Esophagus (tissue), 2 donors: ENCODE measurements at regions not wholly inside any gene's neighbourhood (a gene's known extent, or its start where the extent isn't known, plus 50 kb on each side); places are given as distances from the start of the nearest gene placed in this dataset.

Source experiments
- H3K27ac ChIP-seq, 2 donors: one replicate each; pipeline ENCODE4 v1.5.1; 2013; ENCODE audit warnings: low read depth in 2 of 2, mild to moderate bottlenecking in 2 of 2, inconsistent platforms in 1 of 2, low read length in 1 of 2, moderate library complexity in 1 of 2
- H3K27me3 ChIP-seq, 2 donors: one replicate each; pipeline ENCODE4 v1.6.1; 2013; ENCODE audit warnings: low read length in 2 of 2, control low read depth in 1 of 2, mild to moderate bottlenecking in 1 of 2; ENCODE audit not compliant: insufficient read depth in 2 of 2, control insufficient read depth in 1 of 2
- H3K36me3 ChIP-seq, 2 donors: one replicate each; pipeline ENCODE4 v1.6.1; 2013; ENCODE audit warnings: low read length in 1 of 2; ENCODE audit not compliant: control insufficient read depth in 2 of 2, insufficient read depth in 2 of 2
- H3K4me1 ChIP-seq, 2 donors: one replicate each; pipeline ENCODE4 v1.6.1; 2013; ENCODE audit warnings: low read length in 1 of 2; ENCODE audit not compliant: control insufficient read depth in 2 of 2, insufficient read depth in 2 of 2
- H3K4me3 ChIP-seq, 2 donors: one replicate each; pipeline ENCODE4 v1.5.1; 2013; ENCODE audit warnings: low read length in 2 of 2, mild to moderate bottlenecking in 2 of 2, low read depth in 1 of 2, moderate library complexity in 1 of 2
- H3K9me3 ChIP-seq, 2 donors: one replicate each; pipeline ENCODE4 v1.6.1; 2013; ENCODE audit warnings: mild to moderate bottlenecking in 2 of 2, low read depth in 1 of 2, low read length in 1 of 2, moderate library complexity in 1 of 2; ENCODE audit not compliant: control insufficient read depth in 2 of 2, insufficient read depth in 1 of 2
- WGBS, 2 donors: extraction: QIAGEN DNeasy Blood & Tissue Kit; methylation state at CpG; one replicate each; pipeline ENCODE4 v1.1.7; 2013; 5-methylcytosine and 5-hydroxymethylcytosine counted together
- donor health status: healthy with polysubstance abuse.
- donor health status: Bipolar disorder and iron deficiency.

GRCh38 chr2:120978359-120979050, 242.8 kb downstream of the GLI2 start:
- Histone ChIP-seq H3K27me3 (no peaks in the 10 kb centered on the region), H3K4me1 (no peaks in the 10 kb centered on the region), H3K36me3 (peaks cover 0 to 4% of the 10 kb centered on the region in 2 donors), H3K4me3 (no peak overlapping the region), H3K9me3 (peaks cover 0 to 3% of the 10 kb centered on the region in 2 donors), H3K27ac (no peak overlapping the region)
- WGBS, 2 donors, result 85 to 90% methylated on average over 20 of the region's 20 CpGs

DNA sequence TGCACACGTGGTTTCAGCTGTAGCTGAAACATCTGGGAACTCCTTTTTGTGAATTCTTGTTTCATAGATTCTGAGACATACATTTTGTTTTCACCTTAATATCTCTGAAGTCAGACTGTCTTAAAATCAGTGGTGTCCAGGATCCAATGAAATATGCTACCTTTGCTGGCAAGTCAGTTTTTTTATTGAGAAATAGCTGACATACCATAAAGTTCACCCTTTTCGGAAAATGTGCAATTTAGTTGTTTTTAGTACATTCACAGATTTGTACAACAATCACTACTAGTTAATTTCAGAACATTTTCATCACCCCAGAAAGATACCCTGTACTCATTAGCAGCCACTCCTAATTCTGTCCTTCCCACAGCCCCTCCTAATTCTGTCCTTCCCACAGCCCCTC, 243.7 kb downstream of the GLI2 start:
- H3K9me3 ChIP-seq, result peaks cover 0 to 3% of the 10 kb centered on the region in 2 donors
- 40 to 44% methylated on average over 2 of the region's 2 CpGs for WGBS, 2 donors
- no peaks in the 10 kb centered on the region for H3K4me1 ChIP-seq
- H3K27me3 ChIP-seq, result no peaks in the 10 kb centered on the region
- peaks cover 0 to 4% of the 10 kb centered on the region in 2 donors for H3K36me3 ChIP-seq
- H3K4me3 ChIP-seq, result no peak overlapping the region
- no peak overlapping the region for H3K27ac ChIP-seq

GRCh38 chr2:120979921-120980320, 244.3 kb downstream of the GLI2 start:
- peaks cover 0 to under 1% of the 10 kb centered on the region in 2 donors for H3K9me3 ChIP-seq
- no peak overlapping the region for H3K4me3 ChIP-seq
- peaks cover 0 to 4% of the 10 kb centered on the region in 2 donors for H3K36me3 ChIP-seq
- H3K27me3 ChIP-seq, result no peaks in the 10 kb centered on the region
- no peaks in the 10 kb centered on the region for H3K4me1 ChIP-seq
- 83 to 88% methylated on average over 8 of the region's 8 CpGs for WGBS, 2 donors
- no peak overlapping the region for H3K27ac ChIP-seq

DNA sequence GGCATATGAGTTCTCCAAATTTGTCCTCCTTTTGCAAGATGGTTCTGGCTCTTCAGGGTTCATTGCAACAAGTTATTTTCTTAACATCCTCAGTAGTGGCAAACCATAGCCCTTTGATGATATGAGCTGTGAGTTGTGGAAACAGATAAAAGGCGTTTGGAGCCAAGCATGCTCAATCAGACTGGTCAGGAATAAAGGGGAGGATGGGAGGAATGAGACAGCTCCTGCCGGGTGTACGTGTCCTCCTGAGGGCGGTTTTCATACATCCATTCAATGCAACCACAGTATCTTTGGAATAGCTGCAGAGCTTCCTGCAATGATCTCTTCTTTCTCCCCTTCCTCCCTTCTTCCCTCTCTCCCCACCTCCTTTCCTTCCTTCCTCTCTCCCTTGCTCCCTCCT, 245.8 kb downstream of the GLI2 start:
- Histone ChIP-seq H3K36me3 (peaks cover 0 to 5% of the 10 kb centered on the region in 2 donors), H3K27me3 (no peaks in the 10 kb centered on the region), H3K9me3 (no peaks in the 10 kb centered on the region), H3K27ac (no peak overlapping the region), H3K4me1 (no peaks in the 10 kb centered on the region), H3K4me3 (no peak overlapping the region)
- WGBS, 2 donors, result 78 to 81% methylated on average over 4 of the region's 4 CpGs

DNA sequence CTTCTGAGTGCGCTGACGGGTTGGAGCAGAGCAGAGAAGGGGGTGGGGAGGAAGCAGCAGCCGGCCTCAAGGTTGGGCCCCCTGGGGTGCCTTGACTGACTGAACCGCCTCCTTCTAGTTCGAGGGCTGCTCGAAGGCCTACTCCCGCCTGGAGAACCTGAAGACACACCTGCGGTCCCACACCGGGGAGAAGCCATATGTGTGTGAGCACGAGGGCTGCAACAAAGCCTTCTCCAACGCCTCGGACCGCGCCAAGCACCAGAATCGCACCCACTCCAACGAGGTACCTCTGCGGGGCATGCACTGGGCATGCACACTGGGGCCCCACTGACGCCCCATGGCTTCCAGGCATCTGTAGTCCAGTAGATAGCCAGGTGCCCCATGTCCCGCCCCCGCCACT, 246.9 kb downstream of the GLI2 start:
- 74% methylated on average over 20 of the region's 20 CpGs for whole genome bisulfite sequencing, 2 donors

GRCh38 chr2:120983344-120983743, 247.7 kb downstream of the GLI2 start:
- H3K36me3 ChIP-seq, result peaks cover 0 to 5% of the 10 kb centered on the region in 2 donors
- WGBS, 2 donors, result 37 to 47% methylated on average over 6 of the region's 6 CpGs
- no peak overlapping the region for H3K27ac ChIP-seq
- H3K27me3 ChIP-seq, result no peaks in the 10 kb centered on the region
- no peak overlapping the region for H3K4me3 ChIP-seq
- no peaks in the 10 kb centered on the region for H3K9me3 ChIP-seq
- H3K4me1 ChIP-seq, result no peaks in the 10 kb centered on the region

More for the DNA sequence above, 246.9 kb downstream of the GLI2 start:
- H3K9me3 ChIP-seq, result no peaks in the 10 kb centered on the region
- peaks cover 0 to 5% of the 10 kb centered on the region in 2 donors for H3K36me3 ChIP-seq
- H3K27me3 ChIP-seq, result no peaks in the 10 kb centered on the region
- no peak overlapping the region for H3K4me3 ChIP-seq
- no peaks in the 10 kb centered on the region for H3K4me1 ChIP-seq
- no peak overlapping the region for H3K27ac ChIP-seq

DNA sequence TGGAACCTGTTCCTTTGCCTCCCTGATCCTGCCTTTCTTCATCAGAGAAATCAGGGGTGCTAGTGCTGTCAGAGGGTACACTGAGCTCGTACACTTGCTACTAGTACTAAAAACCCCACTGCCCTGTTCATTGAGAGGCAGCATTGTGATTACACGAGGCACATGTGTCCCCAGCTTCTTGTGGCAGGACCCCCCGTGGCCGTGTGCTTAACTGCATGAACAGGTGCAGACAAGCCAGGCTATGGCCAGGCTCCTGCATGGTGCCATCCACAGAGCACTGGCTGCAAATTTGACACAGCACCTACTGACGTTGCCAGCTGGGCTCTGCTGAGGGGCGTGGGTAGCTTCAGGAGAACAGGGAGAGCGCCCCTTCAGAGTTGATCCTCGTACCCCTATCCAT, 248.4 kb downstream of the GLI2 start:
- Histone ChIP-seq H3K4me3 (no peak overlapping the region), H3K9me3 (no peaks in the 10 kb centered on the region)
- WGBS, 2 donors, result 58 to 70% methylated on average over 8 of the region's 8 CpGs

DNA sequence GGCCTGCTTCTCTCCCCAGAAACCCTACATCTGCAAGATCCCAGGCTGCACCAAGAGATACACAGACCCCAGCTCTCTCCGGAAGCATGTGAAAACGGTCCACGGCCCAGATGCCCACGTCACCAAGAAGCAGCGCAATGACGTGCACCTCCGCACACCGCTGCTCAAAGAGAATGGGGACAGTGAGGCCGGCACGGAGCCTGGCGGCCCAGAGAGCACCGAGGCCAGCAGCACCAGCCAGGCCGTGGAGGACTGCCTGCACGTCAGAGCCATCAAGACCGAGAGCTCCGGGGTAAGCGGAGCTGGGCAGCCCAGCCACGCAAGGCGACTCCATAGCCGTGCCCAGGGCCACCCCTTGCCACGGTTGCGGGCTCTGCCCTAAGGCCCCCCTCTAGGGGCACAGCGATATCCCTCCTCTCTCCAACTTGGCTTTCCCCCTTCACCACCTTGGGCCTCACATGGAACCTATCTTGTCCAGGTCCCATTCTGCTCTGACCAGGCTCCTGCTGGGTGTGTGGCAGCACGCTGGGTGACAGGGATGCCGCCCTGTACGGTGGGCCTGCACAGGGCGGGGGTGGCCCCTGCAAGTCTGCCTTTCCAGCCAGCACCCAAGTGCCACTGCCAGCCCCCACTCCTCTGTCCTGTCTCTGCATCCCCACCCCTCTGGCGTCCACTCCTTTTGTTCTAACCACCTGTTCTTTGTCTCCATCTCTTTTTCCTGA, 248.9 kb downstream of the GLI2 start:
- Histone ChIP-seq H3K9me3 (no peaks in the 10 kb centered on the region), H3K27ac (no peak overlapping the region), H3K27me3 (no peaks in the 10 kb centered on the region), H3K4me1 (no peaks in the 10 kb centered on the region), H3K4me3 (no peak overlapping the region), H3K36me3 (peaks cover 0 to 1% of the 10 kb centered on the region in 2 donors)
- WGBS, 2 donors, result 94 to 97% methylated on average over 28 of the region's 28 CpGs

More for the DNA sequence above, 248.4 kb downstream of the GLI2 start:
- H3K27me3 ChIP-seq, result no peaks in the 10 kb centered on the region
- H3K27ac ChIP-seq, result no peak overlapping the region
- peaks cover 0 to 1% of the 10 kb centered on the region in 2 donors for H3K36me3 ChIP-seq
- H3K4me1 ChIP-seq, result no peaks in the 10 kb centered on the region

DNA sequence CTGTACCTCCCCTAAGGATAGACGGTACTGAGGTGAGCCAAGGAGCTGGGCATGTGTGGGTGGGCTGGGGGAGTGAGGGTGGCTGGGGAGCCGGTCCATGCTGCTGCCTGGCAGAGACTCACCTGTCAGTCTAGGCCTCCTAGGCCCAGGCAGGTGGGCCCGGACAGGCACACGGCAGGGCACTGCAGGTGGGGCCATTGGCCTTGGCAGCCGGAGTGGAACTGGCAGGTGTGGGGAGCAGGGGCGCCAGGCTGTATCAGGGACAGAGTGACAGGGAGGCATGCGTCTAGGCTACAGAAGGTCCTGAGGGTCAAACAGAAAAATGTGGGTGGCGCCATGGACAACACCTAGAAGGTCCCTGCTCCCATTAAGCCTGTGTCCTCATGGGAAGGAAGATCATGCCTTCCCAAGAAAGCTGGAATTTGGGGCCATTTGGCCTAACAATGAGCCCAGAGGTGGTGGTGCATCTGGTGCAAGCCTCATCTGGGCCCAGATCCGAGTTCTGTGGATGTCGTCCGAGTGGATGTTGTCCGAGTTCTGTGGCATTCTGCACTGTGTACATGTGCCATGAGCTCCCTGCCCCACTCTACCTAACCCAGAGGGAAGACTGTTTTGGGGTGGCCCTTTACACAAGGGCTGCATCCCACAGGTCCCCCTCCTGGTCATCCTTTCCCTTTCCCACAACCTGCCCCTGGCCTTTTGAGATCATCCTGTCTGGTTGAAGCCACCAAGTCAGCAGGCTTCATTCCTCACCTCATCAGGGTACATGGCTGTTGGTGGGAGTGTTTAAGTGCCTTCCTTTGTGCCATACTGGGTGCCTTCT, 249.7 kb downstream of the GLI2 start:
- Histone ChIP-seq H3K4me3 (no peak overlapping the region), H3K27me3 (no peaks in the 10 kb centered on the region), H3K27ac (no peak overlapping the region), H3K4me1 (no peaks in the 10 kb centered on the region), H3K9me3 (no peaks in the 10 kb centered on the region), H3K36me3 (peaks cover 0 to 1% of the 10 kb centered on the region in 2 donors)
- WGBS, 2 donors, result 86 to 91% methylated on average over 12 of the region's 12 CpGs
